MM.1S (cell line): ENCODE measurements at regions not wholly inside any gene's neighbourhood (a gene's known extent, or its start where the extent isn't known, plus 50 kb on each side); places are given as distances from the start of the nearest gene placed in this dataset.
"Not testable (repeated sequence)": the region's sequence is repeated elsewhere in the genome, so short reads cannot be mapped to it uniquely, and the experiment has no call there.

Experiments
- DNase-seq: peaks from one replicate; pipeline ENCODE4 v3.0.0-alpha.2; 2015
- H2AFZ ChIP-seq: fragments of 300-600 bp; sonication (generic); 2 replicates; pipeline ENCODE4 v1.6.0; 2016; ENCODE audit warnings: antibody characterized with exemption, low read length
- H3F3A ChIP-seq: fragments of 300-600 bp; sonication (generic); 2 replicates; pipeline ENCODE4 v1.6.1; 2016; ENCODE audit warnings: mild to moderate bottlenecking, antibody characterized with exemption, low read length, moderate library complexity, mixed read lengths; ENCODE audit not compliant: insufficient read depth
- H3K27ac ChIP-seq: fragments of 300-600 bp; sonication (generic); 2 replicates; pipeline ENCODE4 v1.5.1; 2016; ENCODE audit warnings: mild to moderate bottlenecking, low read length
- H3K27me3 ChIP-seq: fragments of 300-600 bp; sonication (generic); replicated peaks from 2 replicates; pipeline ENCODE4 v1.6.0; 2016; ENCODE audit warnings: low read length; ENCODE audit not compliant: insufficient read depth
- H3K36me3 ChIP-seq: fragments of 300-600 bp; sonication (generic); replicated peaks from 2 replicates; pipeline ENCODE4 v1.6.1; 2016; ENCODE audit warnings: mild to moderate bottlenecking, low read length, mixed read lengths; ENCODE audit not compliant: insufficient read depth
- H3K4me1 ChIP-seq: fragments of 300-600 bp; sonication (generic); 2 replicates; pipeline ENCODE4 v1.6.1; 2016; ENCODE audit warnings: low read length, mixed read lengths
- H3K4me2 ChIP-seq: fragments of 300-600 bp; sonication (generic); 2 replicates; pipeline ENCODE4 v1.6.0; 2016; ENCODE audit warnings: low read depth, low read length
- H3K4me3 ChIP-seq: fragments of 300-600 bp; sonication (generic); 2 replicates; pipeline ENCODE4 v1.5.1; 2016; ENCODE audit warnings: low read length, mixed read lengths
- H3K79me2 ChIP-seq: fragments of 300-600 bp; sonication (generic); 2 replicates; pipeline ENCODE4 v1.6.1; 2016; ENCODE audit warnings: mixed run types, low read length, mixed read lengths
- H3K9ac ChIP-seq: fragments of 300-600 bp; sonication (generic); 2 replicates; pipeline ENCODE4 v1.6.1; 2016; ENCODE audit warnings: low read length, mixed read lengths
- H3K9me2 ChIP-seq: fragments of 300-600 bp; sonication (generic); replicated peaks from 2 replicates; pipeline ENCODE4 v1.6.1; 2016; ENCODE audit warnings: mild to moderate bottlenecking, low read length, mixed read lengths; ENCODE audit not compliant: insufficient read depth
- H3K9me3 ChIP-seq: fragments of 300-600 bp; sonication (generic); replicated peaks from 2 replicates; pipeline ENCODE4 v1.6.1; 2016; ENCODE audit warnings: mild to moderate bottlenecking, low read length, mixed read lengths; ENCODE audit not compliant: insufficient read depth
- H4K20me1 ChIP-seq: fragments of 300-600 bp; sonication (generic); 2 replicates; pipeline ENCODE4 v1.6.1; 2016; ENCODE audit warnings: mild to moderate bottlenecking, low read length, moderate library complexity, mixed read lengths; ENCODE audit not compliant: insufficient read depth
- CTCF ChIP-seq: fragments of 300-600 bp; sonication (generic); IDR thresholded peaks from 2 replicates; pipeline ENCODE4 v1.5.1; 2016; ENCODE audit warnings: antibody characterized with exemption, low read length, mixed read lengths
- EZH2 ChIP-seq: fragments of 300-600 bp; sonication (generic); optimal IDR thresholded peaks from 2 replicates; pipeline ENCODE3; 2017; ENCODE audit warnings: low read depth, mild to moderate bottlenecking, antibody characterized with exemption, low read length, mixed read lengths
- EZH2phosphoT487 ChIP-seq: fragments of 300-600 bp; sonication (generic); IDR thresholded peaks from 2 replicates; pipeline ENCODE4 v1.6.1; 2018; ENCODE audit warnings: antibody characterized with exemption, low read length

GRCh38 chr6:23784301-23784919, 341.6 kb upstream of the NRSN1 start:
- TF ChIP-seq EZH2 (no peak), EZH2phosphoT487 (no peak), CTCF (no peak)
- H2AFZ ChIP-seq = no peak overlapping the region
- no peaks in the 10 kb centered on the region for H3K9me2 ChIP-seq
- H3K79me2 ChIP-seq = no peaks in the 10 kb centered on the region
- no peaks in the 10 kb centered on the region for H3K36me3 ChIP-seq
- no peaks in the 10 kb centered on the region for H4K20me1 ChIP-seq
- no peaks in the 10 kb centered on the region for H3K9me3 ChIP-seq
- no peak overlapping the region for H3K9ac ChIP-seq
- no peaks in the 10 kb centered on the region for H3K4me1 ChIP-seq
- no peak overlapping the region for H3K27ac ChIP-seq
- no peaks in the 10 kb centered on the region for H3K27me3 ChIP-seq
- H3K4me3 ChIP-seq = no peak overlapping the region
- DNase-seq = no peak
- H3K4me2 ChIP-seq = no peak overlapping the region
- H3F3A ChIP-seq = no peaks in the 10 kb centered on the region

- Histone ChIP-seq H4K20me1 (no peaks in the 10 kb centered on the region), H3K27ac (no peak overlapping the region), H3K79me2 (no peaks in the 10 kb centered on the region), H3K9me2 (no peaks in the 10 kb centered on the region), H3K27me3 (no peaks in the 10 kb centered on the region), H3K4me3 (no peak overlapping the region), H3K9ac (no peak overlapping the region), H2AFZ (no peak overlapping the region), H3K4me2 (no peak overlapping the region), H3K4me1 (no peaks in the 10 kb centered on the region), H3K36me3 (no peaks in the 10 kb centered on the region), H3K9me3 (no peaks in the 10 kb centered on the region), H3F3A (no peaks in the 10 kb centered on the region)
- DNase-seq = no peak
- TF ChIP-seq EZH2 = no peak
- TF ChIP-seq EZH2phosphoT487 = no peak
- no peak for TF ChIP-seq CTCF
Measured at GRCh38 chr6:23790756-23791155, 335.3 kb upstream of the NRSN1 start.

DNA sequence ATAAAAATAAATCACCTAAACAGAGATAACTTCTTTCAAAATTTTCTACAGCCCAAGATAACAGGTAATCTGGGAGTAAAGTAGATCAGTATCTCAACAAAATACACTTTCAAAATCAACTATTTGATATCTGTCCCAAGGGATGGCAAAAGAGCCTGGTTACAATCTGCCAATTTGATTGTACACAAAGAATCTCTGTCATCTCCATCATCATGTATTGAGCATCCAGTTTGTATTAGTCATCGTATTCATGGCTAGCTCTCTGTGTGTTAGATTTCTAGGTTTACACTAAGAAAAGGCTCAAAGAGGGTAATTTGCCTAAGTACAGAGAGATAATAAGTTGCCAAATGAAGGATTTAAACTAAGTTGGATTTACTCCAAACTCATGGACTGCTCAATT, 329.0 kb upstream of the NRSN1 start:
- no peak for DNase-seq
- Histone ChIP-seq H3K79me2 (no peaks in the 10 kb centered on the region), H3K9me2 (no peaks in the 10 kb centered on the region), H3K9ac (no peak overlapping the region), H3K36me3 (no peaks in the 10 kb centered on the region), H3K27me3 (no peaks in the 10 kb centered on the region), H3K9me3 (no peaks in the 10 kb centered on the region), H3F3A (no peaks in the 10 kb centered on the region), H3K27ac (no peak overlapping the region), H4K20me1 (no peaks in the 10 kb centered on the region), H2AFZ (no peak overlapping the region), H3K4me1 (no peaks in the 10 kb centered on the region), H3K4me2 (no peak overlapping the region), H3K4me3 (no peak overlapping the region)
- no peak for TF ChIP-seq EZH2phosphoT487
- no peak for TF ChIP-seq EZH2
- TF ChIP-seq CTCF = no peak

- not testable (repeated sequence) for H3K9ac ChIP-seq, H4K20me1 ChIP-seq, H3K27ac ChIP-seq, H3K27me3 ChIP-seq, DNase-seq, H3K9me3 ChIP-seq, H3K79me2 ChIP-seq, H3K4me3 ChIP-seq, H3K9me2 ChIP-seq, H3K4me2 ChIP-seq, H3F3A ChIP-seq, H3K4me1 ChIP-seq, H2AFZ ChIP-seq, H3K36me3 ChIP-seq
Measured at GRCh38 chr6:23804289-23804688, 321.7 kb upstream of the NRSN1 start.

GRCh38 chr6:23821141-23821540, 304.9 kb upstream of the NRSN1 start:
- not testable (repeated sequence) for H3K4me1 ChIP-seq, H3K9ac ChIP-seq, DNase-seq, H3K4me2 ChIP-seq, H4K20me1 ChIP-seq, H3F3A ChIP-seq, H3K9me3 ChIP-seq, H3K27me3 ChIP-seq, H3K4me3 ChIP-seq, H3K9me2 ChIP-seq, H3K36me3 ChIP-seq, H2AFZ ChIP-seq, H3K27ac ChIP-seq, H3K79me2 ChIP-seq
